Psoas muscle (tissue), 7 donors: ENCODE measurements at regions not wholly inside any gene's neighbourhood (a gene's known extent, or its start where the extent isn't known, plus 50 kb on each side); places are given as distances from the start of the nearest gene placed in this dataset.

Source experiments
- ATAC-seq, 4 donors: fragments of 200-7000 bp; cut with Tn5 transposase; one replicate each; pipeline ENCODE4 v1.9.1; 2020; ENCODE audit warnings: moderate library complexity in 3 of 4, mild to moderate bottlenecking in 2 of 4
- DNase-seq, 2 donors: peaks; one replicate each; pipeline ENCODE4 v3.0.0-alpha.2; 2020
- H3K27ac ChIP-seq: fragments of 200-600 bp; one replicate; pipeline ENCODE4 v1.8.0; 2022
- H3K27me3 ChIP-seq, 3 donors: fragments of 200-600 bp in 1 of 3; one replicate each; pipeline versions ENCODE4 v1.6.1 to v1.8.0; 2013 to 2022; ENCODE audit warnings: low read length in 2 of 3, mild to moderate bottlenecking in 2 of 3, moderate library complexity in 1 of 3; ENCODE audit not compliant: insufficient read depth in 3 of 3
- H3K36me3 ChIP-seq, 2 donors: fragments of 200-600 bp in 1 of 2; one replicate each; pipeline versions ENCODE4 v1.6.1 to v1.8.0; 2013 to 2022; ENCODE audit warnings: low read depth in 1 of 2, mild to moderate bottlenecking in 1 of 2, moderate library complexity in 1 of 2; ENCODE audit not compliant: insufficient read depth in 1 of 2
- H3K4me1 ChIP-seq: fragments of 200-600 bp; one replicate; pipeline ENCODE4 v1.8.0; 2022
- H3K4me3 ChIP-seq: fragments of 200-600 bp; one replicate; pipeline ENCODE4 v1.8.0; 2022; ENCODE audit warnings: mild to moderate bottlenecking
- H3K9me3 ChIP-seq: fragments of 200-600 bp; one replicate; pipeline ENCODE4 v1.8.0; 2022
- CTCF ChIP-seq: fragments of 200-600 bp; IDR thresholded peaks from one replicate; pipeline ENCODE4 v1.8.0; 2022; ENCODE audit warnings: antibody characterized with exemption
- WGBS, 3 donors: extraction: QIAGEN DNeasy Blood & Tissue Kit; methylation state at CpG; one replicate each; pipeline versions ENCODE4 v1.1.6 to v1.1.7; 2013; 5-methylcytosine and 5-hydroxymethylcytosine counted together
- intact Hi-C, 2 donors: fragments of 100-400 bp; cut with DNase I; formaldehyde crosslinking; loops; one replicate each; pipeline versions ENCODE4 v1.11.0 to v1.14.2; 2022
- donor health status: healthy with polysubstance abuse.
- donor health status: DM: no; HTN: no; CAD: no; lungs with moderate emphysema.
- donor health status: Bipolar disorder and iron deficiency.
- donor health status: healthy.
- donor health status: DM: yes; HTN: yes; CAD: no.
- donor health status: DM: no; HTN: no; CAD: no.
- donor health status: DM: yes; HTN: yes; CAD: no.

GRCh38 chr16:17831330-17831729, 360.6 kb upstream of the XYLT1 start:
- 82 to 84% (median 83%) methylated on average over 5 of the region's 5 CpGs for WGBS, 3 donors
- Histone ChIP-seq H3K9me3 (no peaks in the 10 kb centered on the region), H3K4me1 (no peaks in the 10 kb centered on the region), H3K4me3 (no peak overlapping the region), H3K27ac (no peak overlapping the region), H3K27me3 (peaks cover 0 to 2% (median 0%) of the 10 kb centered on the region in 3 donors), H3K36me3 (no peaks in the 10 kb centered on the region)
- ATAC-seq (no peak), DNase-seq (no peak)
- intact Hi-C loops: no loop called here
- TF ChIP-seq CTCF: no peak

GRCh38 chr16:17830651-17831050, 359.9 kb upstream of the XYLT1 start:
- WGBS, 3 donors: 49 to 52% (median 50%) methylated on average over 2 of the region's 2 CpGs
- no peaks in the 10 kb centered on the region for H3K36me3 ChIP-seq

GRCh38 chr16:17829811-17830210, 359.1 kb upstream of the XYLT1 start:
- H3K4me3 ChIP-seq: no peak overlapping the region
- no peak for TF ChIP-seq CTCF
- no peaks in the 10 kb centered on the region for H3K9me3 ChIP-seq
- 49 to 68% (median 63%) methylated on average over 3 of the region's 3 CpGs for WGBS, 3 donors
- intact Hi-C loops: no loop called here
- no peaks in the 10 kb centered on the region for H3K4me1 ChIP-seq
- H3K36me3 ChIP-seq: no peaks in the 10 kb centered on the region
- ATAC-seq: no peak
- DNase-seq: no peak
- H3K27ac ChIP-seq: no peak overlapping the region
- no peaks in the 10 kb centered on the region for H3K27me3 ChIP-seq

More at GRCh38 chr16:17830651-17831050, 359.9 kb upstream of the XYLT1 start:
- Histone ChIP-seq H3K27ac (no peak overlapping the region), H3K4me1 (no peaks in the 10 kb centered on the region), H3K4me3 (no peak overlapping the region), H3K27me3 (no peaks in the 10 kb centered on the region), H3K9me3 (no peaks in the 10 kb centered on the region)
- no peak for TF ChIP-seq CTCF
- DNase-seq (no peak), ATAC-seq (no peak)
- intact Hi-C loops: no loop called here

GRCh38 chr16:17828012-17828411, 357.3 kb upstream of the XYLT1 start:
- Histone ChIP-seq H3K9me3 (no peaks in the 10 kb centered on the region), H3K36me3 (no peaks in the 10 kb centered on the region), H3K4me3 (no peak overlapping the region), H3K4me1 (no peaks in the 10 kb centered on the region), H3K27ac (no peak overlapping the region), H3K27me3 (no peaks in the 10 kb centered on the region)
- no peak for ATAC-seq
- no peak for TF ChIP-seq CTCF
- DNase-seq: no peak
- 8 to 20% (median 10%) methylated on average over 2 of the region's 2 CpGs for WGBS, 3 donors
- intact Hi-C loops: no loop called here

- WGBS, 3 donors: 56 to 73% (median 71%) methylated on average over 1 of the region's 1 CpG
- ATAC-seq: no peak
- no peaks in the 10 kb centered on the region for H3K4me1 ChIP-seq
Observed at GRCh38 chr16:17827313-17827712, 356.6 kb upstream of the XYLT1 start.

More at GRCh38 chr16:17827313-17827712, 356.6 kb upstream of the XYLT1 start:
- no peak for DNase-seq
- intact Hi-C loops: no loop called here
- Histone ChIP-seq H3K27ac (no peak overlapping the region), H3K36me3 (no peaks in the 10 kb centered on the region), H3K4me3 (no peak overlapping the region), H3K27me3 (no peaks in the 10 kb centered on the region), H3K9me3 (no peaks in the 10 kb centered on the region)
- no peak for TF ChIP-seq CTCF
